AG04450 (cell line): ENCODE measurements at regions not wholly inside any gene's neighbourhood (a gene's known extent, or its start where the extent isn't known, plus 50 kb on each side); places are given as distances from the start of the nearest gene placed in this dataset.

Experiments
- CTCF ChIA-PET: fragments of 300-600, 350-600 bp; formaldehyde crosslinking; extraction: SDS; loops from one replicate; lab custom pipeline; 2022; ENCODE audit warnings: antibody characterized with exemption, inconsistent platforms; lab: Charles Lee
- POLR2A ChIA-PET: fragments of 350-600 bp; formaldehyde crosslinking; extraction: SDS; loops from one replicate; lab custom pipeline; 2021; ENCODE audit warnings: antibody characterized with exemption, inconsistent platforms; lab: Yijun Ruan, JAX
- DNase-seq: peaks from one replicate; pipeline ENCODE4 v3.0.0-alpha.2; 2011; ENCODE audit warnings: low read depth, low spot score
- H3K27ac ChIP-seq: one replicate; pipeline ENCODE4 v1.5.1; 2012; ENCODE audit warnings: low read depth, low read length, control low read depth
- H3K27me3 ChIP-seq: one replicate; pipeline ENCODE4 v1.6.0; 2012; ENCODE audit warnings: low read length; ENCODE audit not compliant: control insufficient read depth, insufficient read depth
- H3K4me3 ChIP-seq: 2 replicates; pipeline ENCODE4 v1.5.1; 2011; ENCODE audit warnings: mild to moderate bottlenecking, low read depth, low read length, control low read depth
- H3K9me3 ChIP-seq: 2 replicates; pipeline ENCODE4 v1.5.1; 2012; ENCODE audit warnings: low read length; ENCODE audit not compliant: control insufficient read depth, insufficient read depth
- CTCF ChIP-seq: IDR thresholded peaks from 2 replicates; pipeline ENCODE4 v1.5.1; 2011; ENCODE audit warnings: low read depth, low read length, control low read depth, inconsistent platforms

GRCh38 chr11:92128026-92128425 lies 96.6 kb upstream of the FAT3 start:
- ChIA-PET POLR2A (no interaction called here), CTCF (no interaction called here)
- no peak for TF ChIP-seq CTCF
- Histone ChIP-seq H3K9me3 (no peaks in the 10 kb centered on the region), H3K27ac (no peak overlapping the region), H3K27me3 (no peaks in the 10 kb centered on the region), H3K4me3 (no peak overlapping the region)
- DNase-seq, result no peak

GRCh38 chr11:92125321-92125720 lies 99.3 kb upstream of the FAT3 start:
- Histone ChIP-seq H3K9me3 (no peaks in the 10 kb centered on the region), H3K4me3 (no peak overlapping the region), H3K27me3 (no peaks in the 10 kb centered on the region), H3K27ac (no peak overlapping the region)
- ChIA-PET CTCF (no interaction called here), POLR2A (no interaction called here)
- DNase-seq, result no peak
- TF ChIP-seq CTCF, result no peak

GRCh38 chr11:92123540-92123939 lies 101.1 kb upstream of the FAT3 start:
- Histone ChIP-seq H3K27me3 (no peaks in the 10 kb centered on the region), H3K4me3 (no peak overlapping the region), H3K9me3 (no peaks in the 10 kb centered on the region), H3K27ac (no peak overlapping the region)
- DNase-seq, result no peak
- ChIA-PET CTCF (no interaction called here), POLR2A (no interaction called here)
- no peak for TF ChIP-seq CTCF

- no peak overlapping the region for H3K27ac ChIP-seq
- H3K9me3 ChIP-seq, result no peaks in the 10 kb centered on the region
- no peak for TF ChIP-seq CTCF
- no peaks in the 10 kb centered on the region for H3K27me3 ChIP-seq
- ChIA-PET POLR2A (no interaction called here), CTCF (no interaction called here)
- DNase-seq, result no peak
- no peak overlapping the region for H3K4me3 ChIP-seq
These were observed 102.1 kb upstream of the FAT3 start for GRCh38 chr11:92122561-92122960.

DNA sequence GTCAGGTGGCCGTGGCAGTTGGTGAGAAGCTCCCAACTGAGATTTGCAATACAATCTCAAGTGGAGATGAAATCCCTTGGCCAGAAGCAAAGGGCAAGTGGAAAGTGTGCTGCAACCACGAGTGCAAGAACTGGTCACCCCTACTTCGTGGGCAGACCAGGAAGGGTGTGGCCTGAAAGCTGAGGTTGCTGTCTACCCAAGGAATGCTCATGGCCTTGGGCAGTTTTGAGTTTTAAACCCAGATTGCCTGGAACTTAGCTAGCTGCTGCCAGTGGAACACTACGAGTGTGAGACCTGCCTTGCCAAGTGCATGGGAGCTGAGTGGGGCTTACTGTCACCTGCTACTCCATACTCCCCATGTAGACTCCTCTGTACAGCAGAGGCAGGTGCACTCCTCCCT lies 113.3 kb upstream of the FAT3 start:
- DNase-seq, result no peak
- no peak for TF ChIP-seq CTCF
- ChIA-PET POLR2A (no interaction called here), CTCF (no interaction called here)
- Histone ChIP-seq H3K9me3 (no peaks in the 10 kb centered on the region), H3K27ac (no peak overlapping the region), H3K27me3 (no peaks in the 10 kb centered on the region), H3K4me3 (no peak overlapping the region)
